Epithelial cell of proximal tubule (primary cell): ENCODE measurements at regions not wholly inside any gene's neighbourhood (a gene's known extent, or its start where the extent isn't known, plus 50 kb on each side); places are given as distances from the start of the nearest gene placed in this dataset.

Experiments
- DNase-seq: peaks from one replicate; pipeline ENCODE4 v3.0.0-alpha.2; 2011; ENCODE audit warnings: low read depth
- H3K4me3 ChIP-seq: 2 replicates; pipeline ENCODE4 v1.5.1; 2011; ENCODE audit warnings: low read depth, mild to moderate bottlenecking, low read length
- CTCF ChIP-seq: conservative IDR thresholded peaks from 2 replicates; pipeline ENCODE4 v1.5.1; 2012; ENCODE audit warnings: low read depth, mild to moderate bottlenecking, low read length

GRCh38 chr22:48370508-48371325, 1457.0 kb downstream of the BRD1 start:
- no peak for DNase-seq
- H3K4me3 ChIP-seq = no peak overlapping the region
- TF ChIP-seq CTCF = no peak

GRCh38 chr22:48369789-48370507, 1457.7 kb downstream of the BRD1 start:
- TF ChIP-seq CTCF = no peak
- H3K4me3 ChIP-seq = no peak overlapping the region
- DNase-seq = no peak

- TF ChIP-seq CTCF = no peak
- no peak for DNase-seq
- H3K4me3 ChIP-seq = no peak overlapping the region
Measured at GRCh38 chr22:48368975-48369525, 1458.6 kb downstream of the BRD1 start.

DNA sequence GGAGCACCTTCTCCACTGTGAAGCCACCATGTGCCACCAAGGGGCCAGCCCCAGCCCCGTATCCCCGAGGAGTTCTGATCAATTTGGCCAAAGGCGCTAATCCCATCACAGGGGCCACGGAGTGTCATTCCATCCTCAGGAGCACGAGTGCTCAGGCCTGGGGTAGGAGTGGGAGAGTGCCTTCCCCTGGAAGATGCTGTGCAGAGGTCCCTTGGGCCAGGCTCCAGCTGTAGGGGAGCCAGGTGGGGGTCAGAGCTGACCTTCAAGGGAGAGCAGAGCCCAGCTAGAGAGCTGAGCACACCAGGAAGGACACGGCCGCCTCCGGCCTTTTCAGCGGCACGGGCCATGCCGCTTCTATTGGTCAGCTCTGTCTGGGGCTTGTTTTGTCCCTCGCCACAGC, 1459.9 kb downstream of the BRD1 start:
- no peak for DNase-seq
- no peak overlapping the region for H3K4me3 ChIP-seq
- TF ChIP-seq CTCF = no peak

GRCh38 chr22:48366591-48366990, 1461.1 kb downstream of the BRD1 start:
- no peak for DNase-seq
- TF ChIP-seq CTCF = no peak
- no peak overlapping the region for H3K4me3 ChIP-seq

GRCh38 chr22:48366056-48366455, 1461.6 kb downstream of the BRD1 start:
- no peak for DNase-seq
- no peak for TF ChIP-seq CTCF
- H3K4me3 ChIP-seq = no peak overlapping the region

DNA sequence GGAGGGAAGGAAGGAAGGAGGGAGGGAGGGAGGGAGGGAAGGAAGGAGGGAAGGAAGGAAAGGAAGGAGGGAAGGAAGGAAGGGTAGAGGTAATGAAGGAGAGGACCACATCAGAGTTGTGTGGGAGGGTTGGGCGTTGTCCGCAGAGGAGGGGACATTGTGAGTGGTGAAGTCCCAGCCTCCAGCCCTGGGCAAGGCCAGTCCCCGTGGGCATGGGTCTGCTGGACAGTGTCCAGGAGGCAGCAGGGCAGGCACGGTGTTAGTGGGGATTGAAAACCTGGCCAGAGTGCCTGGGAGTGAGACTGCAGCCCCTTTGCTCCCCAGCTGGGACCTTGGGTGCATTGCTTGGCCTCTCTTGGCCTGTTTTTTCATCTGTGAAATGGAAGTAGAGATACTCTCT, 1462.3 kb downstream of the BRD1 start:
- no peak overlapping the region for H3K4me3 ChIP-seq
- DNase-seq = no peak
- TF ChIP-seq CTCF = no peak
